Loucy (cell line): ENCODE measurements at regions not wholly inside any gene's neighbourhood (a gene's known extent, or its start where the extent isn't known, plus 50 kb on each side); places are given as distances from the start of the nearest gene placed in this dataset.

Source experiments
- H2AFZ ChIP-seq: fragments of 200-600 bp; sonication (generic); 2 replicates; pipeline ENCODE4 v1.6.0; 2016; ENCODE audit warnings: antibody characterized with exemption, mild to moderate bottlenecking, low read length, moderate library complexity
- H3F3A ChIP-seq: fragments of 200-600 bp; 2 replicates; pipeline ENCODE4 v1.6.0; 2016; ENCODE audit warnings: antibody characterized with exemption, low read depth, mild to moderate bottlenecking
- H3K27me3 ChIP-seq: fragments of 200-600 bp; sonication (generic); 2 replicates; pipeline ENCODE4 v1.6.1; 2014; ENCODE audit warnings: low read length, mild to moderate bottlenecking; ENCODE audit not compliant: insufficient read depth, poor library complexity, severe bottlenecking
- H3K36me3 ChIP-seq: fragments of 200-600 bp; sonication (generic); 2 replicates; pipeline ENCODE4 v1.6.1; 2016; ENCODE audit warnings: low read length; ENCODE audit not compliant: insufficient read depth
- H3K4me1 ChIP-seq: fragments of 200-600 bp; sonication (generic); 2 replicates; pipeline ENCODE4 v1.5.1; 2014; ENCODE audit warnings: low read length, mild to moderate bottlenecking; ENCODE audit not compliant: insufficient read depth, poor library complexity, severe bottlenecking
- H3K4me2 ChIP-seq: fragments of 200-600 bp; sonication (generic); 2 replicates; pipeline ENCODE4 v1.6.0; 2014; ENCODE audit warnings: antibody characterized with exemption, low read length, low read depth, mild to moderate bottlenecking; ENCODE audit not compliant: poor library complexity, severe bottlenecking
- H3K4me3 ChIP-seq: fragments of 200-600 bp; sonication (generic); 2 replicates; pipeline ENCODE4 v1.5.1; 2014; ENCODE audit warnings: low read length, mild to moderate bottlenecking, mixed read lengths; ENCODE audit not compliant: poor library complexity, severe bottlenecking
- H3K79me2 ChIP-seq: fragments of 200-600 bp; sonication (generic); 2 replicates; pipeline ENCODE4 v1.6.1; 2014; ENCODE audit warnings: low read length; ENCODE audit not compliant: insufficient read depth
- H3K9ac ChIP-seq: fragments of 200-600 bp; sonication (generic); 2 replicates; pipeline ENCODE4 v1.6.0; 2014; ENCODE audit warnings: mild to moderate bottlenecking, low read depth, low read length, moderate library complexity; ENCODE audit not compliant: poor library complexity, severe bottlenecking
- H3K9me2 ChIP-seq: fragments of 200-600 bp; sonication (generic); replicated peaks from 2 replicates; pipeline ENCODE4 v1.6.1; 2016; ENCODE audit warnings: low read depth, low read length, mixed read lengths
- H3K9me3 ChIP-seq: fragments of 200-600 bp; sonication (generic); 2 replicates; pipeline ENCODE4 v1.6.1; 2014; ENCODE audit warnings: mild to moderate bottlenecking, antibody characterized with exemption, low read length, low read depth; ENCODE audit not compliant: insufficient read depth
- H4K20me1 ChIP-seq: fragments of 200-600 bp; sonication (generic); 2 replicates; pipeline ENCODE4 v1.6.0; 2014; ENCODE audit warnings: antibody characterized with exemption, low read length, mild to moderate bottlenecking; ENCODE audit not compliant: insufficient read depth, poor library complexity, severe bottlenecking
- CTCF ChIP-seq: fragments of 200-600 bp; sonication (generic); conservative IDR thresholded peaks from 2 replicates; pipeline ENCODE4 v1.5.1; 2014; ENCODE audit warnings: mild to moderate bottlenecking, antibody characterized with exemption, low read length
- EZH2phosphoT487 ChIP-seq: fragments of 200-600 bp; IDR thresholded peaks from 2 replicates; pipeline ENCODE4 v1.6.1; 2018; ENCODE audit warnings: antibody characterized with exemption, mild to moderate bottlenecking, moderate library complexity, borderline replicate concordance

GRCh38 chr2:59008950-59009349 is 767.8 kb upstream of the FANCL start:
- Histone ChIP-seq H3F3A (no peaks in the 10 kb centered on the region), H3K4me2 (no peak overlapping the region), H3K4me3 (no peak overlapping the region), H2AFZ (no peak overlapping the region), H3K9me3 (no peaks in the 10 kb centered on the region), H3K9me2 (no peaks in the 10 kb centered on the region), H3K9ac (no peak overlapping the region), H3K79me2 (no peaks in the 10 kb centered on the region), H3K36me3 (no peaks in the 10 kb centered on the region), H3K27me3 (no peaks in the 10 kb centered on the region), H4K20me1 (no peaks in the 10 kb centered on the region), H3K4me1 (no peaks in the 10 kb centered on the region)
- no peak for TF ChIP-seq CTCF
- TF ChIP-seq EZH2phosphoT487 = no peak

GRCh38 chr2:59005836-59006615 is 764.9 kb upstream of the FANCL start:
- H3K9me3 ChIP-seq = no peaks in the 10 kb centered on the region
- no peak for TF ChIP-seq EZH2phosphoT487
- no peaks in the 10 kb centered on the region for H4K20me1 ChIP-seq
- no peak overlapping the region for H3K4me2 ChIP-seq
- H3K9me2 ChIP-seq = peaks cover 4% of the 10 kb centered on the region; the same call in 1 of the 2 replicates
- no peaks in the 10 kb centered on the region for H3F3A ChIP-seq
- H2AFZ ChIP-seq = no peak overlapping the region
- H3K9ac ChIP-seq = no peak overlapping the region
- H3K79me2 ChIP-seq = no peaks in the 10 kb centered on the region
- H3K27me3 ChIP-seq = no peaks in the 10 kb centered on the region
- no peak overlapping the region for H3K4me3 ChIP-seq
- no peaks in the 10 kb centered on the region for H3K36me3 ChIP-seq
- H3K4me1 ChIP-seq = peaks cover 2% of the 10 kb centered on the region

- TF ChIP-seq CTCF = no peak
- no peak for TF ChIP-seq EZH2phosphoT487
- Histone ChIP-seq H3K4me2 (no peak overlapping the region), H3K36me3 (no peaks in the 10 kb centered on the region), H2AFZ (no peak overlapping the region), H3K27me3 (no peaks in the 10 kb centered on the region), H3K79me2 (no peaks in the 10 kb centered on the region), H3K9me3 (no peaks in the 10 kb centered on the region), H3K4me1 (peaks cover 9% of the 10 kb centered on the region), H3F3A (no peaks in the 10 kb centered on the region), H3K9me2 (peaks cover 4% of the 10 kb centered on the region; the same call in 1 of the 2 replicates), H4K20me1 (no peaks in the 10 kb centered on the region), H3K4me3 (no peak overlapping the region), H3K9ac (no peak overlapping the region)
These were observed 763.5 kb upstream of the FANCL start for GRCh38 chr2:59004621-59005020.

- Histone ChIP-seq H3K27me3 (no peaks in the 10 kb centered on the region), H3K4me1 (peaks cover 9% of the 10 kb centered on the region), H3K9me3 (no peaks in the 10 kb centered on the region), H3K9ac (no peak overlapping the region), H3K36me3 (no peaks in the 10 kb centered on the region), H4K20me1 (no peaks in the 10 kb centered on the region), H3K79me2 (no peaks in the 10 kb centered on the region), H2AFZ (no peak overlapping the region), H3F3A (no peaks in the 10 kb centered on the region), H3K9me2 (peaks cover 4% of the 10 kb centered on the region; the same call in 1 of the 2 replicates), H3K4me2 (peak overlapping the region; percentile 4), H3K4me3 (no peak overlapping the region)
- TF ChIP-seq CTCF (no peak), EZH2phosphoT487 (no peak)
These were observed 759.7 kb upstream of the FANCL start for GRCh38 chr2:59000796-59001195.
